Endothelial cell of umbilical vein (primary cell): ENCODE measurements at regions not wholly inside any gene's neighbourhood (a gene's known extent, or its start where the extent isn't known, plus 50 kb on each side); places are given as distances from the start of the nearest gene placed in this dataset.
"Not testable (repeated sequence)": the region's sequence is repeated elsewhere in the genome, so short reads cannot be mapped to it uniquely, and the experiment has no call there.

Source experiments
- BruUV-seq: library from RNA; stranded (reverse); fragments of 400-500 nt; replicated peaks from 2 replicates; lab custom pipeline; 2021; lab: Mats Ljungman, UMichigan
- CTCF ChIA-PET: fragments of 300-600, 350-600 bp; sonication (Branson Sonifier 250); formaldehyde crosslinking; loops from one replicate; lab custom pipeline; 2021; ENCODE audit warnings: antibody characterized with exemption, inconsistent platforms; lab: Charles Lee
- POLR2A ChIA-PET: fragments of 300-600, 350-600 bp; sonication (Branson Sonifier 250); formaldehyde crosslinking; loops from one replicate; lab custom pipeline; 2021; ENCODE audit warnings: antibody characterized with exemption, inconsistent platforms; lab: Charles Lee
- DNase-seq: peaks from one replicate; pipeline ENCODE4 v3.0.0-alpha.2; 2011; ENCODE audit warnings: low read depth, low spot score
- FAIRE-seq: peaks from 2 replicates; lab custom pipeline; 2011; peaks lifted over from hg19 to GRCh38; lab: Jason Lieb, UNC
- H2AFZ ChIP-seq: 2 replicates; pipeline ENCODE4 v1.6.0; 2012; ENCODE audit warnings: low read depth, low read length, control low read depth, inconsistent platforms
- H3K27ac ChIP-seq: 2 replicates; pipeline ENCODE4 v1.5.1; 2011; ENCODE audit warnings: low read depth, mild to moderate bottlenecking, control low read depth, low read length, moderate library complexity; ENCODE audit not compliant: insufficient read depth
- H3K27me3 ChIP-seq, 2 experiments: 2 replicates each; pipeline versions ENCODE4 v1.6.0 to v1.6.1; 2011; ENCODE audit warnings: low read length in 2 of 2, mixed read lengths in 1 of 2; ENCODE audit not compliant: control insufficient read depth in 2 of 2, insufficient read depth in 2 of 2
- H3K36me3 ChIP-seq, 2 experiments: 2 replicates in 1 of 2; 3 replicates in 1 of 2; pipeline ENCODE4 v1.5.1; 2011; ENCODE audit warnings: low read length in 2 of 2, mild to moderate bottlenecking in 1 of 2, moderate library complexity in 1 of 2; ENCODE audit not compliant: control insufficient read depth in 2 of 2, insufficient read depth in 2 of 2; ENCODE audit errors: extremely low read depth in 1 of 2
- H3K4me1 ChIP-seq: 3 replicates; pipeline ENCODE4 v1.5.1; 2011; ENCODE audit warnings: mild to moderate bottlenecking, low read length; ENCODE audit not compliant: control insufficient read depth, insufficient read depth; ENCODE audit errors: extremely low read depth
- H3K4me2 ChIP-seq: 2 replicates; pipeline ENCODE4 v1.6.1; 2011; ENCODE audit warnings: low read length, control low read depth, mixed read lengths; ENCODE audit not compliant: insufficient read depth
- H3K4me3 ChIP-seq, 3 experiments: fragments of 200-600 bp in 1 of 3; sonication (generic), shearing (Covaris generic) in 1 of 3; replicated peaks in 1 of 3; 2 replicates each; pipeline ENCODE4 v1.5.1; 2011 to 2016; ENCODE audit warnings: control low read depth in 3 of 3, low read length in 3 of 3, mild to moderate bottlenecking in 2 of 3, inconsistent platforms in 1 of 3, low read depth in 1 of 3, moderate library complexity in 1 of 3; ENCODE audit not compliant: insufficient read depth in 1 of 3
- H3K79me2 ChIP-seq: 2 replicates; pipeline ENCODE4 v1.6.0; 2012; ENCODE audit warnings: low read length, inconsistent platforms; ENCODE audit not compliant: control insufficient read depth, insufficient read depth
- H3K9ac ChIP-seq: replicated peaks from 2 replicates; pipeline ENCODE3; 2011; ENCODE audit warnings: low read length, control low read depth; ENCODE audit not compliant: insufficient read depth; ENCODE audit errors: extremely low read depth
- H3K9me1 ChIP-seq: replicated peaks from 3 replicates; pipeline ENCODE4 v1.6.0; 2011; ENCODE audit warnings: mild to moderate bottlenecking, low read length; ENCODE audit not compliant: control insufficient read depth, insufficient read depth; ENCODE audit errors: extremely low read depth
- H3K9me3 ChIP-seq: replicated peaks from 2 replicates; pipeline ENCODE4 v1.5.1; 2012; ENCODE audit warnings: low read length, inconsistent platforms; ENCODE audit not compliant: control insufficient read depth, insufficient read depth
- H4K20me1 ChIP-seq: replicated peaks from 2 replicates; pipeline ENCODE3; 2011; ENCODE audit warnings: mild to moderate bottlenecking, low read length; ENCODE audit not compliant: control insufficient read depth, insufficient read depth; ENCODE audit errors: extremely low read depth
- EZH2 ChIP-seq: IDR thresholded peaks from 2 replicates; pipeline ENCODE4 v1.6.1; 2012; ENCODE audit warnings: borderline replicate concordance, low read depth, mild to moderate bottlenecking, moderate library complexity, low read length, inconsistent platforms; ENCODE audit not compliant: severe bottlenecking
- FOS ChIP-seq: IDR thresholded peaks from 2 replicates; pipeline ENCODE4 v1.6.1; 2011; ENCODE audit warnings: mild to moderate bottlenecking, low read length, moderate library complexity, borderline replicate concordance; ENCODE audit not compliant: insufficient read depth
- GATA2 ChIP-seq: IDR thresholded peaks from 2 replicates; pipeline ENCODE4 v1.7.0; 2011; ENCODE audit warnings: low read depth, mild to moderate bottlenecking, moderate library complexity, mixed read lengths, low read length; ENCODE audit not compliant: insufficient read length, insufficient read depth
- JUN ChIP-seq: IDR thresholded peaks from 2 replicates; pipeline ENCODE4 v1.6.1; 2011; ENCODE audit warnings: borderline replicate concordance, low read depth; ENCODE audit not compliant: insufficient read length, insufficient read depth
- MYC ChIP-seq: IDR thresholded peaks from one replicate; pipeline ENCODE4 v1.6.1; 2011; ENCODE audit warnings: mild to moderate bottlenecking, low read depth, low read length
- POLR2A ChIP-seq: IDR thresholded peaks from 2 replicates; pipeline ENCODE4 v1.6.1; 2012; ENCODE audit warnings: low read depth, mild to moderate bottlenecking, control low read depth, low read length
- POLR2AphosphoS5 ChIP-seq: IDR thresholded peaks from 2 replicates; pipeline ENCODE4 v1.6.1; 2012; ENCODE audit warnings: low read depth, mild to moderate bottlenecking, control low read depth, low read length, moderate library complexity; ENCODE audit not compliant: insufficient read depth
- dilution Hi-C: fragments of 300-500 bp; cut with MboI; formaldehyde crosslinking; loops from one replicate; pipeline ENCODE4 v1.15.0; 2019; ENCODE audit warnings: low sequenced_read_pairs; ENCODE audit not compliant: extremely low pct_ligation_motif_present
- intact Hi-C: fragments of 100-400 bp; cut with micrococcal nuclease; formaldehyde crosslinking; loops from one replicate; pipeline ENCODE4 v1.10.0; 2022
- TF ChIP-seq, protein P1 (sequence below), 2 donors: IDR thresholded peaks; 1 replicate in 1 of 2; 2 replicates in 1 of 2; pipeline ENCODE4 v1.5.1; 2011; ENCODE audit warnings: low read length in 2 of 2, mild to moderate bottlenecking in 2 of 2, moderate library complexity in 2 of 2, control low read depth in 1 of 2, inconsistent platforms in 1 of 2, low read depth in 1 of 2; ENCODE audit not compliant: insufficient read depth in 1 of 2; ENCODE audit errors: extremely low read depth in 1 of 2
- TF ChIP-seq, protein P2 (sequence below): IDR thresholded peaks from 2 replicates; pipeline ENCODE4 v1.6.1; 2011; ENCODE audit not compliant: insufficient read depth, insufficient read length

DNA sequence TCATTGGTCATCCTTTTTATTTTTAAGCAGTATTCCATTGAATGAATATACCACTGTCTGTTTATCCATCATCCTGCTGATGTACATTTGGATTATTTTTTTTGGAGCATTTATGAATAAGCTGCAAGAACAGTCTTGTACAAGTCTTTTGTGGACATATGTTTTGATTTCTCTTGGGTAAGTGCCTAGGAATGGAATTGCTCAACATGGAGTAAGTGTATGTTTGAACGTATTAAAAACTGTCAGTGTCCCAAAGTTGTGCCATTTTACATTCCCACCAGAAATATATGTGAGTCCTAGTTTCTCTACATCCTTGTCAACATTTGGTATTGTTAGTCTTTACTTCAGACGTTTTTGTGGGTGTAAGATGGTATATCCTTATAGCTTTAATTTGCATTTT is 287.0 kb upstream of the POF1B start:
- FAIRE-seq = no peak
- no peaks in the 10 kb centered on the region for H3K9me3 ChIP-seq
- dilution Hi-C loops (no loop called here), intact Hi-C loops (no loop called here)
- no peaks in the 10 kb centered on the region for H3K79me2 ChIP-seq
- no peak overlapping the region for H2AFZ ChIP-seq
- TF ChIP-seq GATA2 (no peak), EZH2 (no peak), POLR2A (no peak), MYC (no peak), JUN (no peak), POLR2AphosphoS5 (no peak), FOS (no peak)
- TF ChIP-seq, protein P1, sequence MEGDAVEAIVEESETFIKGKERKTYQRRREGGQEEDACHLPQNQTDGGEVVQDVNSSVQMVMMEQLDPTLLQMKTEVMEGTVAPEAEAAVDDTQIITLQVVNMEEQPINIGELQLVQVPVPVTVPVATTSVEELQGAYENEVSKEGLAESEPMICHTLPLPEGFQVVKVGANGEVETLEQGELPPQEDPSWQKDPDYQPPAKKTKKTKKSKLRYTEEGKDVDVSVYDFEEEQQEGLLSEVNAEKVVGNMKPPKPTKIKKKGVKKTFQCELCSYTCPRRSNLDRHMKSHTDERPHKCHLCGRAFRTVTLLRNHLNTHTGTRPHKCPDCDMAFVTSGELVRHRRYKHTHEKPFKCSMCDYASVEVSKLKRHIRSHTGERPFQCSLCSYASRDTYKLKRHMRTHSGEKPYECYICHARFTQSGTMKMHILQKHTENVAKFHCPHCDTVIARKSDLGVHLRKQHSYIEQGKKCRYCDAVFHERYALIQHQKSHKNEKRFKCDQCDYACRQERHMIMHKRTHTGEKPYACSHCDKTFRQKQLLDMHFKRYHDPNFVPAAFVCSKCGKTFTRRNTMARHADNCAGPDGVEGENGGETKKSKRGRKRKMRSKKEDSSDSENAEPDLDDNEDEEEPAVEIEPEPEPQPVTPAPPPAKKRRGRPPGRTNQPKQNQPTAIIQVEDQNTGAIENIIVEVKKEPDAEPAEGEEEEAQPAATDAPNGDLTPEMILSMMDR (IDR thresholded peaks at IDR 0.05; ENCODE audit: extremely low read depth in 1 of 2, insufficient read depth in 1 of 2, low read depth in 1 of 2, low read length in 2 of 2) = no peak
- TF ChIP-seq, protein P2, sequence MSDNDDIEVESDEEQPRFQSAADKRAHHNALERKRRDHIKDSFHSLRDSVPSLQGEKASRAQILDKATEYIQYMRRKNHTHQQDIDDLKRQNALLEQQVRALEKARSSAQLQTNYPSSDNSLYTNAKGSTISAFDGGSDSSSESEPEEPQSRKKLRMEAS = no peak
- DNase-seq = no peak
- no peaks in the 10 kb centered on the region for H3K27me3 ChIP-seq
- no peaks in the 10 kb centered on the region for H4K20me1 ChIP-seq
- ChIA-PET CTCF (no interaction called here), POLR2A (no interaction called here)
- H3K9ac ChIP-seq = no peak overlapping the region
- no TSS peak for BruUV-seq
- no peaks in the 10 kb centered on the region for H3K4me1 ChIP-seq
- no peaks in the 10 kb centered on the region for H3K36me3 ChIP-seq
- H3K9me1 ChIP-seq = no peaks in the 10 kb centered on the region
- H3K27ac ChIP-seq = no peak overlapping the region
- no peak overlapping the region for H3K4me2 ChIP-seq
- H3K4me3 ChIP-seq = no peak overlapping the region

DNA sequence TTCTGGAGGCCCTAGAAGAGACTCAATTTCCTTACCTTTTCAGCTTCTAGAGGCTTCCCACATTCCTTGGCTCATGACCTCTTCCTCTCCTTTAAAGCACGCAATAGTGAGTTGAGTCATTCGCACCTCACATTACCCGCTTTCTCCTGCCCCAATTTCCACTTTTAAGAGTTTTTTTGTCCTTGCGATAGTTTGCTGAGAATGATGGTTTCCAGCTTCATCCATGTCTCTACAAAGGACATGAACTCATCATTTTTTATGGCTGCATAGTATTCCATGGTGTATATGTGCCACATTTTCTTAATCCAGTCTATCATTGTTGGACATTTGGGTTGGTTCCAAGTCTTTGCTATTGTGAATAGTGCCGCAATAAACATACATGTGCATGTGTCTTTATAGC is 284.5 kb upstream of the POF1B start:
- H3K27ac ChIP-seq, POLR2A ChIA-PET, intact Hi-C loops, H3K4me3 ChIP-seq, BruUV-seq, DNase-seq, H3K4me1 ChIP-seq, H3K9ac ChIP-seq, CTCF ChIA-PET, H3K9me3 ChIP-seq, H3K4me2 ChIP-seq, H2AFZ ChIP-seq, H4K20me1 ChIP-seq, H3K27me3 ChIP-seq, H3K9me1 ChIP-seq, H3K36me3 ChIP-seq, FAIRE-seq, H3K79me2 ChIP-seq, dilution Hi-C loops: not testable (repeated sequence)
